ENCODE measurements at regions not wholly inside any gene's neighbourhood (a gene's known extent, or its start where the extent isn't known, plus 50 kb on each side); places are given as distances from the start of the nearest gene placed in this dataset.

GRCh38 chr2:160647967-160648685 lies 154.5 kb upstream of the RBMS1 start:
- H3K9me3 Mint-ChIP-seq = no peaks in the 10 kb centered on the region
- H3K4me3 Mint-ChIP-seq = no peak overlapping the region
- intact Hi-C loops (cut with micrococcal nuclease) = no loop called here
- no peaks in the 10 kb centered on the region for H3K36me3 Mint-ChIP-seq
- Histone ChIP-seq H3K4me3 (ENCODE audit: low read length) (no peak overlapping the region), H3K9me3 (ENCODE audit: control insufficient read depth, insufficient read depth, low read length) (no peaks in the 10 kb centered on the region), H3K27me3 (ENCODE audit: control insufficient read depth, insufficient read depth, low read length) (peaks cover 2% of the 10 kb centered on the region), H3K27ac (ENCODE audit: low read length) (no peak overlapping the region), H3K36me3 (ENCODE audit: control insufficient read depth, insufficient read depth, low read length) (no peaks in the 10 kb centered on the region), H3K4me1 (ENCODE audit: control insufficient read depth, insufficient read depth, low read length) (peaks cover 12% of the 10 kb centered on the region)
- DNase-seq = no peak
- TF ChIP-seq CTCF (IDR thresholded peaks at IDR 0.05) = no peak
- H3K27me3 Mint-ChIP-seq (ENCODE audit: low read depth in 2 of 2) = peaks cover 0 to 2% of the 10 kb centered on the region in 2 donors
- 95% methylated on average over 33 of the region's 33 CpGs for WGBS (ENCODE audit: insufficient coverage)
- peaks cover 12% of the 10 kb centered on the region in 2 donors for H3K4me1 Mint-ChIP-seq
- ATAC-seq = no peak
- no peak overlapping the region for H3K27ac Mint-ChIP-seq

GRCh38 chr2:160649698-160650097 lies 156.1 kb upstream of the RBMS1 start:
- Mint-ChIP-seq H3K4me3 (no peak overlapping the region), H3K4me1 (peaks cover 12% of the 10 kb centered on the region in 2 donors), H3K27ac (no peak overlapping the region), H3K36me3 (no peaks in the 10 kb centered on the region), H3K27me3 (ENCODE audit: low read depth in 2 of 2) (no peaks in the 10 kb centered on the region), H3K9me3 (no peaks in the 10 kb centered on the region)
- Histone ChIP-seq H3K36me3 (ENCODE audit: control insufficient read depth, insufficient read depth, low read length) (no peaks in the 10 kb centered on the region), H3K4me3 (ENCODE audit: low read length) (no peak overlapping the region), H3K9me3 (ENCODE audit: control insufficient read depth, insufficient read depth, low read length) (no peaks in the 10 kb centered on the region), H3K27ac (ENCODE audit: low read length) (no peak overlapping the region), H3K27me3 (ENCODE audit: control insufficient read depth, insufficient read depth, low read length) (no peaks in the 10 kb centered on the region), H3K4me1 (ENCODE audit: control insufficient read depth, insufficient read depth, low read length) (peaks cover 12% of the 10 kb centered on the region)
- TF ChIP-seq CTCF (IDR thresholded peaks at IDR 0.05) = no peak
- DNase-seq (no peak), ATAC-seq (no peak)
- intact Hi-C loops (cut with micrococcal nuclease) = no loop called here
- WGBS (ENCODE audit: insufficient coverage) = 93% methylated on average over 12 of the region's 12 CpGs

- H3K27ac ChIP-seq (ENCODE audit: low read length) = no peak overlapping the region
- H3K27ac Mint-ChIP-seq = no peak overlapping the region
- H3K27me3 ChIP-seq (ENCODE audit: control insufficient read depth, insufficient read depth, low read length) = no peaks in the 10 kb centered on the region
- no peak overlapping the region for H3K4me3 Mint-ChIP-seq
- DNase-seq = no peak
- H3K4me1 Mint-ChIP-seq = peaks cover 12% of the 10 kb centered on the region in 2 donors
- no peaks in the 10 kb centered on the region for H3K9me3 ChIP-seq (ENCODE audit: control insufficient read depth, insufficient read depth, low read length)
- H3K27me3 Mint-ChIP-seq (ENCODE audit: low read depth in 2 of 2) = no peaks in the 10 kb centered on the region
- intact Hi-C loops (cut with micrococcal nuclease) = no loop called here
- H3K36me3 ChIP-seq (ENCODE audit: control insufficient read depth, insufficient read depth, low read length) = no peaks in the 10 kb centered on the region
- peaks cover 12% of the 10 kb centered on the region for H3K4me1 ChIP-seq (ENCODE audit: control insufficient read depth, insufficient read depth, low read length)
- H3K36me3 Mint-ChIP-seq = no peaks in the 10 kb centered on the region
- no peaks in the 10 kb centered on the region for H3K9me3 Mint-ChIP-seq
- WGBS (ENCODE audit: insufficient coverage) = 92% methylated on average over 2 of the region's 3 CpGs
- no peak for TF ChIP-seq CTCF (IDR thresholded peaks at IDR 0.05)
- H3K4me3 ChIP-seq (ENCODE audit: low read length) = no peak overlapping the region
- no peak for ATAC-seq
Measured at GRCh38 chr2:160650196-160651118, 156.8 kb upstream of the RBMS1 start.

Measured in natural killer cell (primary cell).